PC-9 (cell line): ENCODE measurements at regions not wholly inside any gene's neighbourhood (a gene's known extent, or its start where the extent isn't known, plus 50 kb on each side); places are given as distances from the start of the nearest gene placed in this dataset.

Source experiments
- EZH2 ChIP-seq: fragments of 200-600 bp; sonication (generic); IDR thresholded peaks from 2 replicates; pipeline ENCODE4 v1.8.0; 2017; ENCODE audit warnings: antibody characterized with exemption, low read depth
- TF ChIP-seq, protein P1 (sequence below): fragments of 200-600 bp; sonication (generic); conservative IDR thresholded peaks from 2 replicates; pipeline ENCODE4 v1.6.1; 2017; ENCODE audit warnings: mixed run types, antibody characterized with exemption, mild to moderate bottlenecking, moderate library complexity

DNA sequence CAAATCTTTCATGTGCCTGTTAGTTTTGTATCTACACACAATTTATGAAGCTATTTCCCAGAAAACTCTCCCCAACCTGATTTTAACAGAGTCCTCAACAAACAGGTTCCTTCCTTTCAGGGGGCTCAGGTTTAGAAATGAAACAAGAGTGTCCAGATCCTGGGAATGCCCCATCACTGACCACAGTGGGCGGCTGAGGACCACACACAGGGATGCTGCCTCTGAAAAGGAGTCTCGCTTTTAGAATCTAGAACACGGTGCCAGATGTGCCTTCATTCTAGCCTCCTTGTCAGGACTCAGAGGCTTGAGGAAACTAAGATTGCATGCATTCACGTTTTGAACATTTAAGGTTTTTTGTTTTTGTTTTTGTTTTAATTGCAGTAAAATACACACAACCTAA lies 115.0 kb downstream of the FOXB1 start:
- TF ChIP-seq, protein P1, sequence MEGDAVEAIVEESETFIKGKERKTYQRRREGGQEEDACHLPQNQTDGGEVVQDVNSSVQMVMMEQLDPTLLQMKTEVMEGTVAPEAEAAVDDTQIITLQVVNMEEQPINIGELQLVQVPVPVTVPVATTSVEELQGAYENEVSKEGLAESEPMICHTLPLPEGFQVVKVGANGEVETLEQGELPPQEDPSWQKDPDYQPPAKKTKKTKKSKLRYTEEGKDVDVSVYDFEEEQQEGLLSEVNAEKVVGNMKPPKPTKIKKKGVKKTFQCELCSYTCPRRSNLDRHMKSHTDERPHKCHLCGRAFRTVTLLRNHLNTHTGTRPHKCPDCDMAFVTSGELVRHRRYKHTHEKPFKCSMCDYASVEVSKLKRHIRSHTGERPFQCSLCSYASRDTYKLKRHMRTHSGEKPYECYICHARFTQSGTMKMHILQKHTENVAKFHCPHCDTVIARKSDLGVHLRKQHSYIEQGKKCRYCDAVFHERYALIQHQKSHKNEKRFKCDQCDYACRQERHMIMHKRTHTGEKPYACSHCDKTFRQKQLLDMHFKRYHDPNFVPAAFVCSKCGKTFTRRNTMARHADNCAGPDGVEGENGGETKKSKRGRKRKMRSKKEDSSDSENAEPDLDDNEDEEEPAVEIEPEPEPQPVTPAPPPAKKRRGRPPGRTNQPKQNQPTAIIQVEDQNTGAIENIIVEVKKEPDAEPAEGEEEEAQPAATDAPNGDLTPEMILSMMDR, result no peak
- no peak for TF ChIP-seq EZH2
